EH (cell line): ENCODE measurements at regions not wholly inside any gene's neighbourhood (a gene's known extent, or its start where the extent isn't known, plus 50 kb on each side); places are given as distances from the start of the nearest gene placed in this dataset.
"Not testable (repeated sequence)": the region's sequence is repeated elsewhere in the genome, so short reads cannot be mapped to it uniquely, and the experiment has no call there.

Source experiments
- DNase-seq: peaks from one replicate; pipeline ENCODE4 v3.0.0-alpha.2; 2015; ENCODE audit warnings: low read depth

- DNase-seq, result no peak
Measured at GRCh38 chr9:83191154-83191553, 128.2 kb upstream of the RASEF start.

- DNase-seq, result not testable (repeated sequence)
Measured at GRCh38 chr9:83189026-83189425, 126.1 kb upstream of the RASEF start.

- DNase-seq, result no peak
Measured at GRCh38 chr9:83188277-83188676, 125.3 kb upstream of the RASEF start.

GRCh38 chr9:83186155-83186737 is 123.3 kb upstream of the RASEF start:
- no peak for DNase-seq

GRCh38 chr9:83185488-83186154 is 122.7 kb upstream of the RASEF start:
- DNase-seq, result no peak

GRCh38 chr9:83183621-83184020 is 120.7 kb upstream of the RASEF start:
- DNase-seq, result no peak

- no peak for DNase-seq
Measured at GRCh38 chr9:83182071-83182470, 119.1 kb upstream of the RASEF start.

GRCh38 chr9:83178717-83179116 is 115.8 kb upstream of the RASEF start:
- DNase-seq, result no peak

- DNase-seq, result no peak
Measured at GRCh38 chr9:83177747-83178146, 114.8 kb upstream of the RASEF start.

- no peak for DNase-seq
Measured at GRCh38 chr9:83167126-83167525, 104.2 kb upstream of the RASEF start.

- DNase-seq, result no peak
Measured at GRCh38 chr9:83166372-83166771, 103.4 kb upstream of the RASEF start.

GRCh38 chr9:83155733-83156132 is 92.8 kb upstream of the RASEF start:
- no peak for DNase-seq

- DNase-seq, result no peak
Measured at GRCh38 chr9:83154821-83155220, 91.9 kb upstream of the RASEF start.

- peak; percentile 6 for DNase-seq
Measured at GRCh38 chr9:83154087-83154736, 91.3 kb upstream of the RASEF start.

- no peak for DNase-seq
Measured at GRCh38 chr9:83153030-83153429, 90.1 kb upstream of the RASEF start.

GRCh38 chr9:83151627-83152137 is 88.7 kb upstream of the RASEF start:
- DNase-seq, result no peak

- DNase-seq, result no peak
Measured at GRCh38 chr9:83147315-83148149, 84.6 kb upstream of the RASEF start.

GRCh38 chr9:83146325-83146724 is 83.4 kb upstream of the RASEF start:
- no peak for DNase-seq

GRCh38 chr9:83144492-83144891 is 81.5 kb upstream of the RASEF start:
- no peak for DNase-seq

- DNase-seq, result no peak
Measured at GRCh38 chr9:83142389-83142788, 79.4 kb upstream of the RASEF start.

- DNase-seq, result no peak
Measured at GRCh38 chr9:83141887-83142286, 78.9 kb upstream of the RASEF start.

GRCh38 chr9:83140061-83140460 is 77.1 kb upstream of the RASEF start:
- DNase-seq, result no peak
